Karpas-422 (cell line): ENCODE measurements at regions not wholly inside any gene's neighbourhood (a gene's known extent, or its start where the extent isn't known, plus 50 kb on each side); places are given as distances from the start of the nearest gene placed in this dataset.

Source experiments
- DNase-seq: peaks from one replicate; pipeline ENCODE4 v3.0.0-alpha.2; 2015
- H2AFZ ChIP-seq: fragments of 200-600 bp; sonication (generic); 2 replicates; pipeline ENCODE4 v1.6.1; 2014; ENCODE audit warnings: antibody characterized with exemption, low read length, mixed read lengths
- H3K27ac ChIP-seq: fragments of 200-600 bp; sonication (generic); 2 replicates; pipeline ENCODE4 v1.5.1; 2014; ENCODE audit warnings: mild to moderate bottlenecking, low read length, moderate library complexity
- H3K27me3 ChIP-seq: fragments of 200-600 bp; sonication (generic); 2 replicates; pipeline ENCODE4 v1.6.1; 2014; ENCODE audit warnings: low read length, mixed read lengths
- H3K36me3 ChIP-seq: fragments of 200-600 bp; sonication (generic); 2 replicates; pipeline ENCODE4 v1.6.1; 2014; ENCODE audit warnings: low read length, mixed read lengths; ENCODE audit not compliant: insufficient read depth
- H3K4me1 ChIP-seq: fragments of 200-600 bp; sonication (generic); 2 replicates; pipeline ENCODE4 v1.6.1; 2014; ENCODE audit warnings: mild to moderate bottlenecking, low read length, mixed read lengths
- H3K4me2 ChIP-seq: fragments of 200-600 bp; sonication (generic); 2 replicates; pipeline ENCODE4 v1.6.1; 2014; ENCODE audit warnings: low read length, low read depth, mild to moderate bottlenecking; ENCODE audit not compliant: poor library complexity, severe bottlenecking
- H3K4me3 ChIP-seq: fragments of 200-600 bp; sonication (generic); 2 replicates; pipeline ENCODE4 v1.5.1; 2014; ENCODE audit warnings: mild to moderate bottlenecking, antibody characterized with exemption, low read length, mixed read lengths
- H3K79me2 ChIP-seq: fragments of 200-600 bp; sonication (generic); 2 replicates; pipeline ENCODE4 v1.6.1; 2014; ENCODE audit warnings: mild to moderate bottlenecking, low read length, mixed read lengths
- H3K9ac ChIP-seq: fragments of 200-600 bp; sonication (generic); 2 replicates; pipeline ENCODE4 v1.6.0; 2014; ENCODE audit warnings: low read length
- H3K9me2 ChIP-seq: fragments of 200-600 bp; sonication (generic), shearing (Covaris generic); replicated peaks from 2 replicates; pipeline ENCODE4 v1.6.0; 2014; ENCODE audit warnings: mild to moderate bottlenecking, low read length, moderate library complexity; ENCODE audit not compliant: insufficient read depth
- H3K9me3 ChIP-seq: fragments of 300-700, 200-600 bp; sonication (generic); 2 replicates; pipeline ENCODE4 v1.6.1; 2014; ENCODE audit warnings: low read length, mixed read lengths
- H4K20me1 ChIP-seq: fragments of 200-600 bp; sonication (generic); 2 replicates; pipeline ENCODE4 v1.6.1; 2014; ENCODE audit warnings: mild to moderate bottlenecking, antibody characterized with exemption, low read length, low read depth; ENCODE audit not compliant: insufficient read depth

GRCh38 chr5:54753034-54753433 is 232.4 kb downstream of the ESM1 start:
- H2AFZ ChIP-seq = no peak overlapping the region
- H3K79me2 ChIP-seq = no peaks in the 10 kb centered on the region
- H3K27ac ChIP-seq = no peak overlapping the region
- H3K27me3 ChIP-seq = no peaks in the 10 kb centered on the region
- peaks cover 5% of the 10 kb centered on the region; the same call in 1 of the 2 replicates for H3K4me1 ChIP-seq
- no peak for DNase-seq
- H3K4me3 ChIP-seq = no peak overlapping the region
- H3K9ac ChIP-seq = no peak overlapping the region
- H4K20me1 ChIP-seq = no peaks in the 10 kb centered on the region
- H3K9me3 ChIP-seq = no peaks in the 10 kb centered on the region
- no peaks in the 10 kb centered on the region for H3K36me3 ChIP-seq
- no peaks in the 10 kb centered on the region for H3K9me2 ChIP-seq
- no peak overlapping the region for H3K4me2 ChIP-seq

GRCh38 chr5:54748527-54748926 is 231.0 kb downstream of the SNX18 start:
- no peaks in the 10 kb centered on the region for H3K79me2 ChIP-seq
- H4K20me1 ChIP-seq = no peaks in the 10 kb centered on the region
- no peaks in the 10 kb centered on the region for H3K9me3 ChIP-seq
- H3K4me1 ChIP-seq = peaks cover 5% of the 10 kb centered on the region; the same call in 1 of the 2 replicates
- H3K9me2 ChIP-seq = no peaks in the 10 kb centered on the region
- no peak overlapping the region for H3K27ac ChIP-seq
- no peak overlapping the region for H2AFZ ChIP-seq
- H3K4me2 ChIP-seq = no peak overlapping the region
- H3K27me3 ChIP-seq = no peaks in the 10 kb centered on the region
- no peaks in the 10 kb centered on the region for H3K36me3 ChIP-seq
- H3K4me3 ChIP-seq = no peak overlapping the region
- no peak overlapping the region for H3K9ac ChIP-seq
- no peak for DNase-seq

- Histone ChIP-seq H4K20me1 (no peaks in the 10 kb centered on the region), H3K9me2 (no peaks in the 10 kb centered on the region), H3K27ac (no peak overlapping the region), H3K4me3 (no peak overlapping the region), H3K9ac (no peak overlapping the region), H3K79me2 (no peaks in the 10 kb centered on the region), H3K36me3 (no peaks in the 10 kb centered on the region), H3K4me1 (no peaks in the 10 kb centered on the region), H3K27me3 (no peaks in the 10 kb centered on the region), H3K4me2 (no peak overlapping the region), H2AFZ (no peak overlapping the region), H3K9me3 (no peaks in the 10 kb centered on the region)
- DNase-seq = no peak
Observed at GRCh38 chr5:54746777-54747398, 229.3 kb downstream of the SNX18 start.

- no peak overlapping the region for H3K27ac ChIP-seq
- no peak overlapping the region for H3K4me3 ChIP-seq
- no peak for DNase-seq
- no peaks in the 10 kb centered on the region for H3K9me3 ChIP-seq
- H3K36me3 ChIP-seq = no peaks in the 10 kb centered on the region
- no peaks in the 10 kb centered on the region for H3K27me3 ChIP-seq
- no peaks in the 10 kb centered on the region for H3K9me2 ChIP-seq
- H3K9ac ChIP-seq = no peak overlapping the region
- H4K20me1 ChIP-seq = no peaks in the 10 kb centered on the region
- no peaks in the 10 kb centered on the region for H3K79me2 ChIP-seq
- no peaks in the 10 kb centered on the region for H3K4me1 ChIP-seq
- H2AFZ ChIP-seq = no peak overlapping the region
- no peak overlapping the region for H3K4me2 ChIP-seq
Observed at GRCh38 chr5:54746346-54746745, 228.8 kb downstream of the SNX18 start.

- Histone ChIP-seq H3K27me3 (no peaks in the 10 kb centered on the region), H3K79me2 (no peaks in the 10 kb centered on the region), H3K9me2 (no peaks in the 10 kb centered on the region), H3K4me3 (no peak overlapping the region), H3K27ac (no peak overlapping the region), H4K20me1 (no peaks in the 10 kb centered on the region), H3K9ac (no peak overlapping the region), H2AFZ (no peak overlapping the region), H3K9me3 (no peaks in the 10 kb centered on the region), H3K4me1 (no peaks in the 10 kb centered on the region), H3K4me2 (no peak overlapping the region), H3K36me3 (no peaks in the 10 kb centered on the region)
- DNase-seq = no peak
Observed at GRCh38 chr5:54745599-54745998, 228.0 kb downstream of the SNX18 start.

GRCh38 chr5:54743997-54744788 is 226.6 kb downstream of the SNX18 start:
- Histone ChIP-seq H3K27me3 (no peaks in the 10 kb centered on the region), H3K9ac (no peak overlapping the region), H2AFZ (no peak overlapping the region), H4K20me1 (no peaks in the 10 kb centered on the region), H3K4me3 (no peak overlapping the region), H3K36me3 (no peaks in the 10 kb centered on the region), H3K4me1 (no peaks in the 10 kb centered on the region), H3K27ac (no peak overlapping the region), H3K9me3 (no peaks in the 10 kb centered on the region), H3K4me2 (no peak overlapping the region), H3K9me2 (no peaks in the 10 kb centered on the region), H3K79me2 (no peaks in the 10 kb centered on the region)
- DNase-seq = no peak

- Histone ChIP-seq H3K9ac (no peak overlapping the region), H3K27me3 (no peaks in the 10 kb centered on the region), H3K9me2 (no peaks in the 10 kb centered on the region), H3K4me2 (no peak overlapping the region), H2AFZ (no peak overlapping the region), H3K36me3 (no peaks in the 10 kb centered on the region), H4K20me1 (no peaks in the 10 kb centered on the region), H3K4me3 (no peak overlapping the region), H3K4me1 (no peaks in the 10 kb centered on the region), H3K9me3 (no peaks in the 10 kb centered on the region), H3K27ac (no peak overlapping the region), H3K79me2 (no peaks in the 10 kb centered on the region)
- DNase-seq = no peak
Observed at GRCh38 chr5:54743581-54743980, 226.0 kb downstream of the SNX18 start.

- no peaks in the 10 kb centered on the region for H3K9me3 ChIP-seq
- H3K4me2 ChIP-seq = no peak overlapping the region
- no peak for DNase-seq
- H3K27ac ChIP-seq = no peak overlapping the region
- no peaks in the 10 kb centered on the region for H3K4me1 ChIP-seq
- no peaks in the 10 kb centered on the region for H3K36me3 ChIP-seq
- no peaks in the 10 kb centered on the region for H3K79me2 ChIP-seq
- H4K20me1 ChIP-seq = no peaks in the 10 kb centered on the region
- no peak overlapping the region for H3K9ac ChIP-seq
- H3K27me3 ChIP-seq = no peaks in the 10 kb centered on the region
- no peak overlapping the region for H2AFZ ChIP-seq
- H3K4me3 ChIP-seq = no peak overlapping the region
- no peaks in the 10 kb centered on the region for H3K9me2 ChIP-seq
Observed at GRCh38 chr5:54742417-54742891, 224.9 kb downstream of the SNX18 start.
